ENCODE measurements at regions not wholly inside any gene's neighbourhood (a gene's known extent, or its start where the extent isn't known, plus 50 kb on each side); places are given as distances from the start of the nearest gene placed in this dataset.

- no peaks in the 10 kb centered on the region for H3K9me1 ChIP-seq (ENCODE audit: control insufficient read depth, insufficient read depth, low read length)
- ATAC-seq (no peak), FAIRE-seq (no peak), DNase-seq (ENCODE audit: extremely low read depth in 1 of 4, low spot score in 3 of 4) (no peak)
- in situ Hi-C loops (cut with MboI), result no loop called here
- H3K27ac ChIP-seq (ENCODE audit: extremely low read depth, low read depth, low read length), result no peak overlapping the region
- H3K79me2 ChIP-seq (ENCODE audit: control insufficient read depth, insufficient read depth, low read length), result no peaks in the 10 kb centered on the region
- no peaks in the 10 kb centered on the region for H4K20me1 ChIP-seq (replicated peaks; ENCODE audit: control insufficient read depth, insufficient read depth, low read length)
- no peaks in the 10 kb centered on the region for H3K9me3 ChIP-seq (replicated peaks; ENCODE audit: control insufficient read depth, insufficient read depth, low read depth, low read length)
- TF ChIP-seq CXXC5 (CRISPR knock-in tag; IDR thresholded peaks at IDR 0.05), result no peak
- no peak for TF ChIP-seq CBX3 (IDR thresholded peaks at IDR 0.05; ENCODE audit: borderline replicate concordance in 1 of 2, low read length in 2 of 2)
- no peak for TF ChIP-seq YY1 (IDR thresholded peaks at IDR 0.05; ENCODE audit: borderline replicate concordance in 1 of 3, control insufficient read depth in 1 of 3, extremely low read depth in 1 of 3, insufficient read depth in 3 of 3, insufficient read length in 1 of 3, insufficient replicate concordance in 2 of 3, low read depth in 1 of 3, low read length in 2 of 3)
- no peak for TF ChIP-seq GATA2 (CRISPR knock-in tag; IDR thresholded peaks at IDR 0.05)
- no peak for TF ChIP-seq PTBP1 (IDR thresholded peaks at IDR 0.05; ENCODE audit: low read depth, low read length)
- TF ChIP-seq RBM15 (IDR thresholded peaks at IDR 0.05; ENCODE audit: insufficient read depth, low read length), result no peak
- TF ChIP-seq NUFIP1 (IDR thresholded peaks at IDR 0.05; ENCODE audit: partially characterized antibody), result no peak
- TF ChIP-seq ZNF184 (CRISPR knock-in tag; IDR thresholded peaks at IDR 0.05), result no peak
- H3K9ac ChIP-seq (ENCODE audit: insufficient read depth in 1 of 2, low read depth in 2 of 2, low read length in 2 of 2), result no peak overlapping the region
- WGBS (ENCODE audit: insufficient coverage, low coverage, missing lambda C conversion rate), result 21% methylated on average over 3 of the region's 3 CpGs
- POLR2A ChIA-PET, result no interaction called here
- no peaks in the 10 kb centered on the region for H3K4me1 ChIP-seq (replicated peaks in 1 of 2; ENCODE audit: control insufficient read depth in 2 of 2, insufficient read depth in 2 of 2, low read length in 2 of 2)
- H3K36me3 ChIP-seq (ENCODE audit: control insufficient read depth, insufficient read depth, low read length), result no peaks in the 10 kb centered on the region
- BruUV-seq (replicated peaks), result no TSS peak
- H3K4me2 ChIP-seq (ENCODE audit: insufficient read depth, low read length), result no peak overlapping the region
- CTCF ChIA-PET (ENCODE audit: low intra/inter-chr PET ratio), result no interaction called here
- H3K27me3 ChIP-seq (ENCODE audit: control insufficient read depth in 2 of 2, insufficient read depth in 2 of 2, low read length in 2 of 2), result no peaks in the 10 kb centered on the region
- H2AFZ ChIP-seq (ENCODE audit: low read depth, low read length), result no peak overlapping the region
- intact Hi-C loops (cut with micrococcal nuclease), result no loop called here
- no peak overlapping the region for H3K4me3 ChIP-seq
These were observed 933.9 kb downstream of the NSUN3 start for GRCh38 chr3:94996743-94997142.

Measured in K562 (cell line).